IMR-90 (cell line): ENCODE measurements at regions not wholly inside any gene's neighbourhood (a gene's known extent, or its start where the extent isn't known, plus 50 kb on each side); places are given as distances from the start of the nearest gene placed in this dataset.

Source experiments
- ATAC-seq: fragments of 200-7000 bp; cut with Tn5 transposase; 2 replicates; pipeline ENCODE4 v1.9.1; 2020; ENCODE audit warnings: low read depth, mild to moderate bottlenecking, moderate library complexity
- BruUV-seq: library from RNA; stranded (reverse); fragments of 400-500 nt; replicated peaks from 2 replicates; lab custom pipeline; 2021; lab: Mats Ljungman, UMichigan
- CTCF ChIA-PET: fragments of 300-600 bp; formaldehyde crosslinking; extraction: SDS; loops from one replicate; lab custom pipeline; 2021; ENCODE audit warnings: antibody characterized with exemption; lab: Yijun Ruan, JAX
- POLR2A ChIA-PET: fragments of 300-600 bp; sonication (Branson Sonifier 250); formaldehyde crosslinking; loops from one replicate; lab custom pipeline; 2022; ENCODE audit warnings: antibody characterized with exemption; ENCODE audit not compliant: unreplicated experiment; lab: Charles Lee
- DNase-seq: peaks from one replicate; pipeline ENCODE4 v3.0.0; 2013
- H2AFZ ChIP-seq: replicated peaks from 2 replicates; pipeline ENCODE3; 2013; ENCODE audit warnings: low read length, mild to moderate bottlenecking; ENCODE audit not compliant: poor library complexity
- H2AK5ac ChIP-seq: 2 replicates; pipeline ENCODE4 v1.6.1; 2013; ENCODE audit warnings: low read depth, low read length, inconsistent platforms
- H2AK9ac ChIP-seq: replicated peaks from 2 replicates; pipeline ENCODE3; 2013; ENCODE audit warnings: mild to moderate bottlenecking, low read depth, low read length, moderate library complexity; ENCODE audit not compliant: poor library complexity
- H2BK120ac ChIP-seq: 2 replicates; pipeline ENCODE4 v1.6.1; 2013; ENCODE audit warnings: low read depth, low read length, inconsistent platforms
- H2BK15ac ChIP-seq: 3 replicates; pipeline ENCODE4 v1.6.1; 2013; ENCODE audit warnings: low read depth, low read length, inconsistent platforms
- H2BK20ac ChIP-seq: 2 replicates; pipeline ENCODE4 v1.6.1; 2013; ENCODE audit warnings: low read depth, mild to moderate bottlenecking, inconsistent platforms, low read length, moderate library complexity
- H2BK5ac ChIP-seq: 2 replicates; pipeline ENCODE4 v1.6.1; 2013; ENCODE audit warnings: mild to moderate bottlenecking, low read depth, low read length, inconsistent platforms; ENCODE audit not compliant: poor library complexity, severe bottlenecking
- H3K14ac ChIP-seq: replicated peaks from 2 replicates; pipeline ENCODE4 v1.6.1; 2013; ENCODE audit warnings: low read depth, low read length, inconsistent platforms
- H3K18ac ChIP-seq: 2 replicates; pipeline ENCODE4 v1.6.1; 2013; ENCODE audit warnings: low read depth, low read length, control low read depth
- H3K23ac ChIP-seq: 2 replicates; pipeline ENCODE4 v1.6.1; 2013; ENCODE audit warnings: low read depth, low read length, inconsistent platforms
- H3K27ac ChIP-seq: 2 replicates; pipeline ENCODE4 v1.5.1; 2013; ENCODE audit warnings: mild to moderate bottlenecking, control low read depth, low read length; ENCODE audit not compliant: insufficient read depth
- H3K27me3 ChIP-seq: 2 replicates; pipeline ENCODE4 v1.6.1; 2013; ENCODE audit warnings: low read length; ENCODE audit not compliant: control insufficient read depth, insufficient read depth
- H3K36me3 ChIP-seq: 2 replicates; pipeline ENCODE4 v1.6.1; 2013; ENCODE audit warnings: low read length, mixed read lengths; ENCODE audit not compliant: control insufficient read depth, insufficient read depth
- H3K4ac ChIP-seq: 2 replicates; pipeline ENCODE4 v1.6.1; 2013; ENCODE audit warnings: low read depth, low read length, inconsistent platforms
- H3K4me1 ChIP-seq: 2 replicates; pipeline ENCODE4 v1.6.1; 2013; ENCODE audit warnings: low read length, mixed read lengths; ENCODE audit not compliant: control insufficient read depth, insufficient read depth
- H3K4me2 ChIP-seq: 2 replicates; pipeline ENCODE4 v1.6.1; 2013; ENCODE audit warnings: low read depth, mild to moderate bottlenecking, control low read depth, low read length, moderate library complexity
- H3K4me3 ChIP-seq: 2 replicates; pipeline ENCODE4 v1.5.1; 2013; ENCODE audit warnings: low read depth, mild to moderate bottlenecking, control low read depth, low read length, moderate library complexity; ENCODE audit not compliant: insufficient read depth
- H3K56ac ChIP-seq: 2 replicates; pipeline ENCODE4 v1.6.1; 2013; ENCODE audit warnings: low read length, inconsistent platforms; ENCODE audit not compliant: insufficient read depth; ENCODE audit errors: extremely low read depth
- H3K79me1 ChIP-seq, 2 experiments: 2 replicates each; pipeline ENCODE4 v1.6.1; 2013; ENCODE audit warnings: low read length in 2 of 2, inconsistent platforms in 1 of 2, low read depth in 1 of 2
- H3K9ac ChIP-seq: 2 replicates; pipeline ENCODE4 v1.6.1; 2013; ENCODE audit warnings: low read depth, low read length, control low read depth
- H3K9me1 ChIP-seq: 2 replicates; pipeline ENCODE4 v1.6.1; 2013; ENCODE audit warnings: low read length, inconsistent platforms; ENCODE audit not compliant: insufficient read depth
- H3K9me3 ChIP-seq: 2 replicates; pipeline ENCODE4 v1.6.1; 2013; ENCODE audit warnings: low read length; ENCODE audit not compliant: control insufficient read depth, insufficient read depth
- H4K20me1 ChIP-seq: 2 replicates; pipeline ENCODE4 v1.6.1; 2013; ENCODE audit warnings: low read length, inconsistent platforms; ENCODE audit not compliant: insufficient read depth
- H4K5ac ChIP-seq: 2 replicates; pipeline ENCODE4 v1.6.1; 2013; ENCODE audit warnings: mild to moderate bottlenecking, low read depth, low read length, control low read depth
- H4K8ac ChIP-seq, 2 experiments: 2 replicates each; pipeline ENCODE4 v1.6.1; 2013; ENCODE audit warnings: low read depth in 2 of 2, low read length in 2 of 2, control low read depth in 1 of 2, inconsistent platforms in 1 of 2
- H4K91ac ChIP-seq: 2 replicates; pipeline ENCODE4 v1.6.1; 2013; ENCODE audit warnings: low read depth, low read length, inconsistent platforms; ENCODE audit not compliant: insufficient read depth
- BHLHE40 ChIP-seq: fragments of 150-350 bp; IDR thresholded peaks from 2 replicates; pipeline ENCODE4 v1.6.1; 2016; ENCODE audit warnings: mild to moderate bottlenecking, low read depth, low read length
- CEBPB ChIP-seq: IDR thresholded peaks from 2 replicates; pipeline ENCODE4 v1.6.1; 2012; ENCODE audit warnings: low read depth, low read length, improper control_type of control experiment
- CHD1 ChIP-seq: IDR thresholded peaks from 2 replicates; pipeline ENCODE4 v1.6.1; 2012; ENCODE audit warnings: low read depth, low read length, improper control_type of control experiment
- ELK1 ChIP-seq: fragments of 150-350 bp; IDR thresholded peaks from 2 replicates; pipeline ENCODE4 v1.6.1; 2016; ENCODE audit warnings: low read depth, mild to moderate bottlenecking, low read length, moderate library complexity, borderline replicate concordance
- FOS ChIP-seq: fragments of 150-350 bp; IDR thresholded peaks from 2 replicates; pipeline ENCODE4 v1.6.1; 2016; ENCODE audit warnings: low read depth, low read length
- MAFK ChIP-seq: IDR thresholded peaks from 2 replicates; pipeline ENCODE4 v1.6.1; 2012; ENCODE audit warnings: low read depth, low read length, improper control_type of control experiment
- MAZ ChIP-seq: IDR thresholded peaks from 2 replicates; pipeline ENCODE4 v1.6.1; 2012; ENCODE audit warnings: low read depth, mild to moderate bottlenecking, low read length, improper control_type of control experiment, moderate library complexity, borderline replicate concordance
- MXI1 ChIP-seq: IDR thresholded peaks from 2 replicates; pipeline ENCODE4 v1.6.1; 2012; ENCODE audit warnings: low read depth, mild to moderate bottlenecking, low read length, moderate library complexity, borderline replicate concordance
- NFE2L2 ChIP-seq: fragments of 150-350 bp; IDR thresholded peaks from 2 replicates; pipeline ENCODE4 v1.6.1; 2016; ENCODE audit warnings: low read depth, mild to moderate bottlenecking, low read length
- POLR2A ChIP-seq: IDR thresholded peaks from 2 replicates; pipeline ENCODE4 v1.6.1; 2012; ENCODE audit warnings: mild to moderate bottlenecking, low read depth, low read length
- RAD21 ChIP-seq: IDR thresholded peaks from 2 replicates; pipeline ENCODE4 v1.6.1; 2012; ENCODE audit warnings: low read length, improper control_type of control experiment
- RCOR1 ChIP-seq: IDR thresholded peaks from 2 replicates; pipeline ENCODE4 v1.6.1; 2012; ENCODE audit warnings: mild to moderate bottlenecking, low read length, improper control_type of control experiment; ENCODE audit not compliant: insufficient replicate concordance
- RFX5 ChIP-seq: IDR thresholded peaks from 2 replicates; pipeline ENCODE4 v1.8.0; 2012; ENCODE audit warnings: low read depth, mild to moderate bottlenecking, low read length, moderate library complexity
- SMC3 ChIP-seq: fragments of 150-350 bp; IDR thresholded peaks from 2 replicates; pipeline ENCODE4 v1.6.1; 2016; ENCODE audit warnings: low read depth, mild to moderate bottlenecking, antibody characterized with exemption, low read length, moderate library complexity
- WGBS, 2 experiments: methylation state at CpG; one replicate each; pipeline versions ENCODE4 v1.1.5 to v1.1.7; 2013; ENCODE audit warnings: missing lambda C conversion rate in 2 of 2; ENCODE audit not compliant: insufficient read length in 1 of 2; ENCODE audit errors: extremely low coverage in 2 of 2; 5-methylcytosine and 5-hydroxymethylcytosine counted together
- dilution Hi-C: fragments of 300-500 bp; cut with HindIII; formaldehyde crosslinking; loops from one replicate; pipeline ENCODE4 v1.14.3; 2018; ENCODE audit warnings: low sequenced_read_pairs; ENCODE audit not compliant: unreplicated experiment
- in situ Hi-C: fragments of 300-500 bp; cut with MboI; formaldehyde crosslinking; loops from 3 replicates; pipeline ENCODE4 v1.14.3; 2019; ENCODE audit warnings: low sequenced_read_pairs, inconsistent platforms, mixed read lengths
- intact Hi-C: fragments of 100-400 bp; cut with micrococcal nuclease; formaldehyde crosslinking; loops from 2 replicates; pipeline ENCODE4 v1.10.0; 2022
- TF ChIP-seq, protein P1 (sequence below): conservative IDR thresholded peaks from 2 replicates; pipeline ENCODE4 v1.5.1; 2012; ENCODE audit warnings: mild to moderate bottlenecking, low read depth, low read length, improper control_type of control experiment
- TF ChIP-seq, protein P2 (sequence below): fragments of 150-350 bp; IDR thresholded peaks from 2 replicates; pipeline ENCODE4 v1.6.1; 2017; ENCODE audit warnings: mild to moderate bottlenecking, antibody characterized with exemption, low read length, low read depth

DNA sequence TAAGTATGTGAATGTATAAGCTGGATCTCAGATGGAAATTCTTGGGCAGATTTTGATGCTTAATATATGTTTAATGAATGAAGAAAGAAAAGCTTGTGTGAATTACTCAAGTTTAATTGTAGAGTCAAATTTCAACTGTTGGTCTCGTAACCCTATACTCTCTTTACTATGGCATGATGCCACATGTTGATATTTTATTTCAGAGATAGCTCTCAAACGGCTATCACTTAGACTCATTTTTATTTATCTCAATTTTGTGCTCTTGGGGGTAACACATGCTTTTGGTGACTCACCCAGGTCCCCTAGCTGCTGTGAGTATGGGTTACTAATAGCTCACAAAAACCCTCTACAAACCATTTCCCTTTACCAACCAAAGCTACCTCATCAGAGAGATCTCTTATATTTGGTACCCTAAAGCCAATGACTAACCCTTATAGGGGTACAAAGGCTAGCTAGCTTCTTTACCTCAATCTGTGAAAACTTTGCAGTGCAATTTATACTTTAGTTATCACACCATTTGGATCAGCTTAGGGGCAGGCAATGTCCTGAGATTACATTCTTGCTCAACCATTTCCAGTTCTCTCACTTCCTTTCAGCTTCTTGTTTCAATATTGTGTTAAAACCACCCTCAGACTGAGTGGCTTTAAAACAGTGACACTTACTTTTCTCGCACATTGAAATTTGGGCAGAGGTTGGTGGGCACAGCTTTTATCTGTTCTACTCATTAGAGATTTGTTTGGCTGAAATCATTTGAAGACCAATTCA lies 240.3 kb downstream of the CDH7 start:
- H2AK9ac ChIP-seq, result no peak overlapping the region
- H3K4me2 ChIP-seq, result no peak overlapping the region
- H4K20me1 ChIP-seq, result no peaks in the 10 kb centered on the region
- H3K9me1 ChIP-seq, result no peaks in the 10 kb centered on the region
- TF ChIP-seq RCOR1 (no peak), POLR2A (no peak), RFX5 (no peak), MAZ (no peak), ELK1 (no peak), SMC3 (no peak), MAFK (no peak), BHLHE40 (no peak), FOS (no peak), NFE2L2 (no peak), CEBPB (no peak), RAD21 (no peak), MXI1 (no peak), CHD1 (no peak)
- TF ChIP-seq, protein P1, sequence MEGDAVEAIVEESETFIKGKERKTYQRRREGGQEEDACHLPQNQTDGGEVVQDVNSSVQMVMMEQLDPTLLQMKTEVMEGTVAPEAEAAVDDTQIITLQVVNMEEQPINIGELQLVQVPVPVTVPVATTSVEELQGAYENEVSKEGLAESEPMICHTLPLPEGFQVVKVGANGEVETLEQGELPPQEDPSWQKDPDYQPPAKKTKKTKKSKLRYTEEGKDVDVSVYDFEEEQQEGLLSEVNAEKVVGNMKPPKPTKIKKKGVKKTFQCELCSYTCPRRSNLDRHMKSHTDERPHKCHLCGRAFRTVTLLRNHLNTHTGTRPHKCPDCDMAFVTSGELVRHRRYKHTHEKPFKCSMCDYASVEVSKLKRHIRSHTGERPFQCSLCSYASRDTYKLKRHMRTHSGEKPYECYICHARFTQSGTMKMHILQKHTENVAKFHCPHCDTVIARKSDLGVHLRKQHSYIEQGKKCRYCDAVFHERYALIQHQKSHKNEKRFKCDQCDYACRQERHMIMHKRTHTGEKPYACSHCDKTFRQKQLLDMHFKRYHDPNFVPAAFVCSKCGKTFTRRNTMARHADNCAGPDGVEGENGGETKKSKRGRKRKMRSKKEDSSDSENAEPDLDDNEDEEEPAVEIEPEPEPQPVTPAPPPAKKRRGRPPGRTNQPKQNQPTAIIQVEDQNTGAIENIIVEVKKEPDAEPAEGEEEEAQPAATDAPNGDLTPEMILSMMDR, result no peak
- TF ChIP-seq, protein P2, sequence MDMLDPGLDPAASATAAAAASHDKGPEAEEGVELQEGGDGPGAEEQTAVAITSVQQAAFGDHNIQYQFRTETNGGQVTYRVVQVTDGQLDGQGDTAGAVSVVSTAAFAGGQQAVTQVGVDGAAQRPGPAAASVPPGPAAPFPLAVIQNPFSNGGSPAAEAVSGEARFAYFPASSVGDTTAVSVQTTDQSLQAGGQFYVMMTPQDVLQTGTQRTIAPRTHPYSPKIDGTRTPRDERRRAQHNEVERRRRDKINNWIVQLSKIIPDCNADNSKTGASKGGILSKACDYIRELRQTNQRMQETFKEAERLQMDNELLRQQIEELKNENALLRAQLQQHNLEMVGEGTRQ, result no peak
- in situ Hi-C loops (no loop called here), intact Hi-C loops (no loop called here), dilution Hi-C loops (no loop called here)
- no peak overlapping the region for H3K27ac ChIP-seq
- no peaks in the 10 kb centered on the region for H3K79me1 ChIP-seq
- no peak overlapping the region for H3K18ac ChIP-seq
- no peak overlapping the region for H2AFZ ChIP-seq
- H2BK20ac ChIP-seq, result no peak overlapping the region
- no peak overlapping the region for H2AK5ac ChIP-seq
- no peaks in the 10 kb centered on the region for H3K4me1 ChIP-seq
- no TSS peak for BruUV-seq
- H3K4me3 ChIP-seq, result no peak overlapping the region
- DNase-seq (no peak), ATAC-seq (no peak)
- H2BK120ac ChIP-seq, result no peak overlapping the region
- no CpG with 5 or more reads among the region's 3 CpGs for WGBS, 2 experiments
- H3K36me3 ChIP-seq, result no peaks in the 10 kb centered on the region
- no peaks in the 10 kb centered on the region for H3K9me3 ChIP-seq
- H2BK15ac ChIP-seq, result no peak overlapping the region
- H3K9ac ChIP-seq, result no peak overlapping the region
- no peak overlapping the region for H3K14ac ChIP-seq
- no peak overlapping the region for H3K56ac ChIP-seq
- no peak overlapping the region for H4K8ac ChIP-seq
- H3K23ac ChIP-seq, result no peak overlapping the region
- H3K27me3 ChIP-seq, result no peaks in the 10 kb centered on the region
- H4K5ac ChIP-seq, result no peak overlapping the region
- H2BK5ac ChIP-seq, result no peak overlapping the region
- ChIA-PET CTCF (no interaction called here), POLR2A (no interaction called here)
- H3K4ac ChIP-seq, result no peak overlapping the region
- no peak overlapping the region for H4K91ac ChIP-seq
